Panc1 (cell line): ENCODE measurements at regions not wholly inside any gene's neighbourhood (a gene's known extent, or its start where the extent isn't known, plus 50 kb on each side); places are given as distances from the start of the nearest gene placed in this dataset.

Source experiments
- ATAC-seq: fragments of 200-7000 bp; cut with Tn5 transposase; 2 replicates; pipeline ENCODE4 v1.9.1; 2020; ENCODE audit warnings: mild to moderate bottlenecking, moderate library complexity
- BruUV-seq: library from RNA; stranded (reverse); fragments of 400-500 nt; replicated peaks from 2 replicates; lab custom pipeline; 2021; lab: Mats Ljungman, UMichigan
- CTCF ChIA-PET: fragments of 300-600 bp; sonication (Branson Sonifier 250); formaldehyde crosslinking; loops from one replicate; lab custom pipeline; 2022; ENCODE audit warnings: antibody characterized with exemption; lab: Charles Lee
- POLR2A ChIA-PET: fragments of 300-600 bp; sonication (Branson Sonifier 250); formaldehyde crosslinking; loops from one replicate; lab custom pipeline; 2022; ENCODE audit warnings: antibody characterized with exemption; lab: Charles Lee
- DNase-seq: peaks from one replicate; pipeline ENCODE4 v3.0.0-alpha.2; 2010; ENCODE audit warnings: low read depth, low spot score
- H3K27ac ChIP-seq: 2 replicates; pipeline ENCODE4 v1.5.1; 2011; ENCODE audit warnings: mild to moderate bottlenecking, low read length, inconsistent platforms
- H3K27me3 ChIP-seq: fragments of 200-500 bp; sonication (Bioruptor generic); 2 replicates; pipeline ENCODE4 v1.6.0; 2014; ENCODE audit warnings: low read length, inconsistent platforms; ENCODE audit not compliant: control insufficient read depth, insufficient read depth
- H3K36me3 ChIP-seq: fragments of 200-500 bp; sonication (Bioruptor generic); 2 replicates; pipeline ENCODE4 v1.5.1; 2014; ENCODE audit warnings: inconsistent platforms, mild to moderate bottlenecking, low read length, moderate library complexity; ENCODE audit not compliant: control insufficient read depth, insufficient read depth
- H3K4me1 ChIP-seq: 2 replicates; pipeline ENCODE4 v1.5.1; 2011; ENCODE audit warnings: inconsistent platforms, mild to moderate bottlenecking, low read length, moderate library complexity; ENCODE audit not compliant: control insufficient read depth, insufficient read depth
- H3K4me3 ChIP-seq, 2 experiments: 2 replicates each; pipeline ENCODE4 v1.5.1; 2011 to 2012; ENCODE audit warnings: low read depth in 2 of 2, low read length in 2 of 2, mild to moderate bottlenecking in 2 of 2, inconsistent platforms in 1 of 2, moderate library complexity in 1 of 2
- H3K9me3 ChIP-seq: fragments of 200-500 bp; sonication (Bioruptor generic); 2 replicates; pipeline ENCODE4 v1.5.1; 2014; ENCODE audit warnings: low read depth, mild to moderate bottlenecking, inconsistent platforms, low read length, moderate library complexity; ENCODE audit not compliant: control insufficient read depth, insufficient read depth
- POLR2AphosphoS5 ChIP-seq: IDR thresholded peaks from 2 replicates; pipeline ENCODE4 v1.6.1; 2012; ENCODE audit warnings: mild to moderate bottlenecking, low read depth, low read length, moderate library complexity
- SIN3A ChIP-seq: IDR thresholded peaks from 2 replicates; pipeline ENCODE4 v1.6.1; 2012; ENCODE audit warnings: low read depth, mild to moderate bottlenecking, low read length, moderate library complexity, borderline replicate concordance; ENCODE audit not compliant: insufficient read depth
- TCF7L2 ChIP-seq: IDR thresholded peaks from 2 replicates; pipeline ENCODE4 v1.6.1; 2011; ENCODE audit warnings: mild to moderate bottlenecking, low read depth, low read length, inconsistent platforms
- in situ Hi-C: cut with HindIII; loops from 2 replicates; pipeline ENCODE4 v1.10.0; 2016; ENCODE audit warnings: low sequenced_read_pairs, low pct_unique_long_range_greater_than_20kb
- intact Hi-C: fragments of 100-400 bp; cut with micrococcal nuclease; formaldehyde crosslinking; loops from one replicate; pipeline ENCODE4 v1.10.0; 2022; ENCODE audit not compliant: unreplicated experiment
- TF ChIP-seq, protein P1 (sequence below): fragments of 450-650 bp; IDR thresholded peaks from 2 replicates; pipeline ENCODE4 v1.5.1; 2017; ENCODE audit warnings: mild to moderate bottlenecking
- TF ChIP-seq, protein P2 (sequence below), 2 experiments: IDR thresholded peaks; 2 replicates each; pipeline ENCODE4 v1.6.1; 2011 to 2012; ENCODE audit warnings: low read depth in 2 of 2, control low read depth in 1 of 2, low read length in 1 of 2, mild to moderate bottlenecking in 1 of 2, moderate library complexity in 1 of 2; ENCODE audit not compliant: insufficient read depth in 1 of 2

- Histone ChIP-seq H3K27me3 (no peaks in the 10 kb centered on the region), H3K9me3 (no peaks in the 10 kb centered on the region), H3K4me1 (no peaks in the 10 kb centered on the region), H3K36me3 (no peaks in the 10 kb centered on the region), H3K27ac (no peak overlapping the region), H3K4me3 (no peak overlapping the region)
- intact Hi-C loops = no loop called here
- CTCF ChIA-PET = no interaction called here
- DNase-seq = no peak
- in situ Hi-C loops = no loop called here
- POLR2A ChIA-PET = no interaction called here
- TF ChIP-seq, protein P1, sequence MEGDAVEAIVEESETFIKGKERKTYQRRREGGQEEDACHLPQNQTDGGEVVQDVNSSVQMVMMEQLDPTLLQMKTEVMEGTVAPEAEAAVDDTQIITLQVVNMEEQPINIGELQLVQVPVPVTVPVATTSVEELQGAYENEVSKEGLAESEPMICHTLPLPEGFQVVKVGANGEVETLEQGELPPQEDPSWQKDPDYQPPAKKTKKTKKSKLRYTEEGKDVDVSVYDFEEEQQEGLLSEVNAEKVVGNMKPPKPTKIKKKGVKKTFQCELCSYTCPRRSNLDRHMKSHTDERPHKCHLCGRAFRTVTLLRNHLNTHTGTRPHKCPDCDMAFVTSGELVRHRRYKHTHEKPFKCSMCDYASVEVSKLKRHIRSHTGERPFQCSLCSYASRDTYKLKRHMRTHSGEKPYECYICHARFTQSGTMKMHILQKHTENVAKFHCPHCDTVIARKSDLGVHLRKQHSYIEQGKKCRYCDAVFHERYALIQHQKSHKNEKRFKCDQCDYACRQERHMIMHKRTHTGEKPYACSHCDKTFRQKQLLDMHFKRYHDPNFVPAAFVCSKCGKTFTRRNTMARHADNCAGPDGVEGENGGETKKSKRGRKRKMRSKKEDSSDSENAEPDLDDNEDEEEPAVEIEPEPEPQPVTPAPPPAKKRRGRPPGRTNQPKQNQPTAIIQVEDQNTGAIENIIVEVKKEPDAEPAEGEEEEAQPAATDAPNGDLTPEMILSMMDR = no peak
- ATAC-seq = no peak
- no TSS peak for BruUV-seq
Observed at GRCh38 chr1:172894349-172895049, 156.2 kb downstream of the TNFSF18 start.

DNA sequence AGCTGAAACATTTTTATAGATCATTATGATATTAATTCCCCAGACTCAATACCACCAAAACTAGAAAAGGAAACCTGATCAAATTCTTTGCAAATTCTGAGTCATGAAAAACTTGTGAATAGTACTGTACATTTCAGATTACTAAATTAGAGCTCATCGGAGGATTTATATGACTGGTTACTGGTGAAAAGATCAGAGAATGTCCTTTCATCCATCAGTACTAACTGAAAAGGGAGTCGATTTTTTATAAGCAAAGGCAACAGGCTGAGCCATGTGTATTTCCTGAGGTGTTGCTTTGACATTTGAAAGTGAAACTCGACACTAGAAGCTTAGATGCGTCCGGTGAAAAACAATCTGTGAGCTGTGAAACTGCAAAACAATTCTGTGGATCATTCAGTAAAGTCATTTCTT, 155.7 kb downstream of the TNFSF18 start:
- Histone ChIP-seq H3K4me1 (no peaks in the 10 kb centered on the region), H3K9me3 (no peaks in the 10 kb centered on the region), H3K27ac (no peak overlapping the region), H3K27me3 (no peaks in the 10 kb centered on the region), H3K4me3 (no peak overlapping the region), H3K36me3 (no peaks in the 10 kb centered on the region)
- DNase-seq (no peak), ATAC-seq (no peak; the same call in 1 of the 2 replicates)
- BruUV-seq = no TSS peak
- in situ Hi-C loops (no loop called here), intact Hi-C loops (no loop called here)
- TF ChIP-seq SIN3A = no peak
- TF ChIP-seq TCF7L2 = no peak
- TF ChIP-seq POLR2AphosphoS5 = no peak
- CTCF ChIA-PET = no interaction called here
- POLR2A ChIA-PET = no interaction called here

GRCh38 chr1:172895761-172896160, 155.0 kb downstream of the TNFSF18 start:
- Histone ChIP-seq H3K36me3 (no peaks in the 10 kb centered on the region), H3K9me3 (no peaks in the 10 kb centered on the region), H3K27ac (no peak overlapping the region), H3K4me3 (no peak overlapping the region), H3K27me3 (no peaks in the 10 kb centered on the region), H3K4me1 (no peaks in the 10 kb centered on the region)
- CTCF ChIA-PET = no interaction called here
- DNase-seq (no peak), ATAC-seq (no peak)
- no TSS peak for BruUV-seq
- POLR2A ChIA-PET = no interaction called here
- intact Hi-C loops = no loop called here
- in situ Hi-C loops = no loop called here
- TF ChIP-seq, protein P1 = no peak
- TF ChIP-seq TCF7L2 = no peak
- no peak for TF ChIP-seq POLR2AphosphoS5
- TF ChIP-seq, protein P2, sequence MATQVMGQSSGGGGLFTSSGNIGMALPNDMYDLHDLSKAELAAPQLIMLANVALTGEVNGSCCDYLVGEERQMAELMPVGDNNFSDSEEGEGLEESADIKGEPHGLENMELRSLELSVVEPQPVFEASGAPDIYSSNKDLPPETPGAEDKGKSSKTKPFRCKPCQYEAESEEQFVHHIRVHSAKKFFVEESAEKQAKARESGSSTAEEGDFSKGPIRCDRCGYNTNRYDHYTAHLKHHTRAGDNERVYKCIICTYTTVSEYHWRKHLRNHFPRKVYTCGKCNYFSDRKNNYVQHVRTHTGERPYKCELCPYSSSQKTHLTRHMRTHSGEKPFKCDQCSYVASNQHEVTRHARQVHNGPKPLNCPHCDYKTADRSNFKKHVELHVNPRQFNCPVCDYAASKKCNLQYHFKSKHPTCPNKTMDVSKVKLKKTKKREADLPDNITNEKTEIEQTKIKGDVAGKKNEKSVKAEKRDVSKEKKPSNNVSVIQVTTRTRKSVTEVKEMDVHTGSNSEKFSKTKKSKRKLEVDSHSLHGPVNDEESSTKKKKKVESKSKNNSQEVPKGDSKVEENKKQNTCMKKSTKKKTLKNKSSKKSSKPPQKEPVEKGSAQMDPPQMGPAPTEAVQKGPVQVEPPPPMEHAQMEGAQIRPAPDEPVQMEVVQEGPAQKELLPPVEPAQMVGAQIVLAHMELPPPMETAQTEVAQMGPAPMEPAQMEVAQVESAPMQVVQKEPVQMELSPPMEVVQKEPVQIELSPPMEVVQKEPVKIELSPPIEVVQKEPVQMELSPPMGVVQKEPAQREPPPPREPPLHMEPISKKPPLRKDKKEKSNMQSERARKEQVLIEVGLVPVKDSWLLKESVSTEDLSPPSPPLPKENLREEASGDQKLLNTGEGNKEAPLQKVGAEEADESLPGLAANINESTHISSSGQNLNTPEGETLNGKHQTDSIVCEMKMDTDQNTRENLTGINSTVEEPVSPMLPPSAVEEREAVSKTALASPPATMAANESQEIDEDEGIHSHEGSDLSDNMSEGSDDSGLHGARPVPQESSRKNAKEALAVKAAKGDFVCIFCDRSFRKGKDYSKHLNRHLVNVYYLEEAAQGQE (IDR thresholded peaks at IDR 0.05; ENCODE audit: insufficient read depth in 1 of 2, low read depth in 2 of 2, low read length in 1 of 2) = no peak
- TF ChIP-seq SIN3A = no peak
